IMR-90 (cell line): ENCODE measurements at regions not wholly inside any gene's neighbourhood (a gene's known extent, or its start where the extent isn't known, plus 50 kb on each side); places are given as distances from the start of the nearest gene placed in this dataset.
A peak's percentile ranks its signal among the peaks of the same experiment; 100 is the strongest.

Source experiments
- ATAC-seq: fragments of 200-7000 bp; cut with Tn5 transposase; 2 replicates; pipeline ENCODE4 v1.9.1; 2020; ENCODE audit warnings: low read depth, mild to moderate bottlenecking, moderate library complexity
- BruUV-seq: library from RNA; stranded (reverse); fragments of 400-500 nt; replicated peaks from 2 replicates; lab custom pipeline; 2021; lab: Mats Ljungman, UMichigan
- CTCF ChIA-PET: fragments of 300-600 bp; formaldehyde crosslinking; extraction: SDS; loops from one replicate; lab custom pipeline; 2021; ENCODE audit warnings: antibody characterized with exemption; lab: Yijun Ruan, JAX
- POLR2A ChIA-PET: fragments of 300-600 bp; sonication (Branson Sonifier 250); formaldehyde crosslinking; loops from one replicate; lab custom pipeline; 2022; ENCODE audit warnings: antibody characterized with exemption; ENCODE audit not compliant: unreplicated experiment; lab: Charles Lee
- DNase-seq: peaks from one replicate; pipeline ENCODE4 v3.0.0; 2013
- H2AFZ ChIP-seq: replicated peaks from 2 replicates; pipeline ENCODE3; 2013; ENCODE audit warnings: low read length, mild to moderate bottlenecking; ENCODE audit not compliant: poor library complexity
- H2AK5ac ChIP-seq: 2 replicates; pipeline ENCODE4 v1.6.1; 2013; ENCODE audit warnings: low read depth, low read length, inconsistent platforms
- H2AK9ac ChIP-seq: replicated peaks from 2 replicates; pipeline ENCODE3; 2013; ENCODE audit warnings: mild to moderate bottlenecking, low read depth, low read length, moderate library complexity; ENCODE audit not compliant: poor library complexity
- H2BK120ac ChIP-seq: 2 replicates; pipeline ENCODE4 v1.6.1; 2013; ENCODE audit warnings: low read depth, low read length, inconsistent platforms
- H2BK15ac ChIP-seq: 3 replicates; pipeline ENCODE4 v1.6.1; 2013; ENCODE audit warnings: low read depth, low read length, inconsistent platforms
- H2BK20ac ChIP-seq: 2 replicates; pipeline ENCODE4 v1.6.1; 2013; ENCODE audit warnings: low read depth, mild to moderate bottlenecking, inconsistent platforms, low read length, moderate library complexity
- H2BK5ac ChIP-seq: 2 replicates; pipeline ENCODE4 v1.6.1; 2013; ENCODE audit warnings: mild to moderate bottlenecking, low read depth, low read length, inconsistent platforms; ENCODE audit not compliant: poor library complexity, severe bottlenecking
- H3K14ac ChIP-seq: replicated peaks from 2 replicates; pipeline ENCODE4 v1.6.1; 2013; ENCODE audit warnings: low read depth, low read length, inconsistent platforms
- H3K18ac ChIP-seq: 2 replicates; pipeline ENCODE4 v1.6.1; 2013; ENCODE audit warnings: low read depth, low read length, control low read depth
- H3K23ac ChIP-seq: 2 replicates; pipeline ENCODE4 v1.6.1; 2013; ENCODE audit warnings: low read depth, low read length, inconsistent platforms
- H3K27ac ChIP-seq: 2 replicates; pipeline ENCODE4 v1.5.1; 2013; ENCODE audit warnings: mild to moderate bottlenecking, control low read depth, low read length; ENCODE audit not compliant: insufficient read depth
- H3K27me3 ChIP-seq: 2 replicates; pipeline ENCODE4 v1.6.1; 2013; ENCODE audit warnings: low read length; ENCODE audit not compliant: control insufficient read depth, insufficient read depth
- H3K36me3 ChIP-seq: 2 replicates; pipeline ENCODE4 v1.6.1; 2013; ENCODE audit warnings: low read length, mixed read lengths; ENCODE audit not compliant: control insufficient read depth, insufficient read depth
- H3K4ac ChIP-seq: 2 replicates; pipeline ENCODE4 v1.6.1; 2013; ENCODE audit warnings: low read depth, low read length, inconsistent platforms
- H3K4me1 ChIP-seq: 2 replicates; pipeline ENCODE4 v1.6.1; 2013; ENCODE audit warnings: low read length, mixed read lengths; ENCODE audit not compliant: control insufficient read depth, insufficient read depth
- H3K4me2 ChIP-seq: 2 replicates; pipeline ENCODE4 v1.6.1; 2013; ENCODE audit warnings: low read depth, mild to moderate bottlenecking, control low read depth, low read length, moderate library complexity
- H3K4me3 ChIP-seq: 2 replicates; pipeline ENCODE4 v1.5.1; 2013; ENCODE audit warnings: low read depth, mild to moderate bottlenecking, control low read depth, low read length, moderate library complexity; ENCODE audit not compliant: insufficient read depth
- H3K56ac ChIP-seq: 2 replicates; pipeline ENCODE4 v1.6.1; 2013; ENCODE audit warnings: low read length, inconsistent platforms; ENCODE audit not compliant: insufficient read depth; ENCODE audit errors: extremely low read depth
- H3K79me1 ChIP-seq, 2 experiments: 2 replicates each; pipeline ENCODE4 v1.6.1; 2013; ENCODE audit warnings: low read length in 2 of 2, inconsistent platforms in 1 of 2, low read depth in 1 of 2
- H3K9ac ChIP-seq: 2 replicates; pipeline ENCODE4 v1.6.1; 2013; ENCODE audit warnings: low read depth, low read length, control low read depth
- H3K9me1 ChIP-seq: 2 replicates; pipeline ENCODE4 v1.6.1; 2013; ENCODE audit warnings: low read length, inconsistent platforms; ENCODE audit not compliant: insufficient read depth
- H3K9me3 ChIP-seq: 2 replicates; pipeline ENCODE4 v1.6.1; 2013; ENCODE audit warnings: low read length; ENCODE audit not compliant: control insufficient read depth, insufficient read depth
- H4K20me1 ChIP-seq: 2 replicates; pipeline ENCODE4 v1.6.1; 2013; ENCODE audit warnings: low read length, inconsistent platforms; ENCODE audit not compliant: insufficient read depth
- H4K5ac ChIP-seq: 2 replicates; pipeline ENCODE4 v1.6.1; 2013; ENCODE audit warnings: mild to moderate bottlenecking, low read depth, low read length, control low read depth
- H4K8ac ChIP-seq, 2 experiments: 2 replicates each; pipeline ENCODE4 v1.6.1; 2013; ENCODE audit warnings: low read depth in 2 of 2, low read length in 2 of 2, control low read depth in 1 of 2, inconsistent platforms in 1 of 2
- H4K91ac ChIP-seq: 2 replicates; pipeline ENCODE4 v1.6.1; 2013; ENCODE audit warnings: low read depth, low read length, inconsistent platforms; ENCODE audit not compliant: insufficient read depth
- CEBPB ChIP-seq: IDR thresholded peaks from 2 replicates; pipeline ENCODE4 v1.6.1; 2012; ENCODE audit warnings: low read depth, low read length, improper control_type of control experiment
- ELK1 ChIP-seq: fragments of 150-350 bp; IDR thresholded peaks from 2 replicates; pipeline ENCODE4 v1.6.1; 2016; ENCODE audit warnings: low read depth, mild to moderate bottlenecking, low read length, moderate library complexity, borderline replicate concordance
- FOS ChIP-seq: fragments of 150-350 bp; IDR thresholded peaks from 2 replicates; pipeline ENCODE4 v1.6.1; 2016; ENCODE audit warnings: low read depth, low read length
- MAFK ChIP-seq: IDR thresholded peaks from 2 replicates; pipeline ENCODE4 v1.6.1; 2012; ENCODE audit warnings: low read depth, low read length, improper control_type of control experiment
- WGBS, 2 experiments: methylation state at CpG; one replicate each; pipeline versions ENCODE4 v1.1.5 to v1.1.7; 2013; ENCODE audit warnings: missing lambda C conversion rate in 2 of 2; ENCODE audit not compliant: insufficient read length in 1 of 2; ENCODE audit errors: extremely low coverage in 2 of 2; 5-methylcytosine and 5-hydroxymethylcytosine counted together
- dilution Hi-C: fragments of 300-500 bp; cut with HindIII; formaldehyde crosslinking; loops from one replicate; pipeline ENCODE4 v1.14.3; 2018; ENCODE audit warnings: low sequenced_read_pairs; ENCODE audit not compliant: unreplicated experiment
- in situ Hi-C: fragments of 300-500 bp; cut with MboI; formaldehyde crosslinking; loops from 3 replicates; pipeline ENCODE4 v1.14.3; 2019; ENCODE audit warnings: low sequenced_read_pairs, inconsistent platforms, mixed read lengths
- intact Hi-C: fragments of 100-400 bp; cut with micrococcal nuclease; formaldehyde crosslinking; loops from 2 replicates; pipeline ENCODE4 v1.10.0; 2022

DNA sequence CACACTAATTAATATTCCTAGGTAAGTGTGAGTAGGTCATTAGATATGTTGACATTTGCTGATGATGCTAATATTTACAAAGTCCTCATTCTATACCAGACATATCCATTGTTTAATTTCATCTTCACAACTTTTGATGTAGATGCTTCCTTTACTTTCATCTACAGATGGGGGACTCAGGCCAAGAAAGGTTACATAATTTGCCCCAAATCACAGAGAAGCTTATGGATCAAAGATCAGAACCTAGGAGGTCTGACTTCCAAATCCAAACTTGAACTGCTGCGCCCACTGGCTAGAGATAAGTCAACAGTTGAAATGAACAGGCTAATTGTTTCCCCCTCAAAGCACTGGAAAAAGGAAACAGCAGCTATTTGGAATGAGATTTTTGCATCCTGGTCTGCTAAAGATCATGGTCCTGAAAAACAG lies 95.6 kb upstream of the TMEM178A start:
- CTCF ChIA-PET, result no interaction called here
- no peak overlapping the region for H3K18ac ChIP-seq
- intact Hi-C loops, result no loop called here

More for the DNA sequence above, 95.6 kb upstream of the TMEM178A start:
- no peak overlapping the region for H3K4me2 ChIP-seq
- no peak overlapping the region for H3K9ac ChIP-seq
- H3K23ac ChIP-seq, result no peak overlapping the region
- no TSS peak for BruUV-seq
- peaks cover 8% of the 10 kb centered on the region for H3K4me1 ChIP-seq
- no peaks in the 10 kb centered on the region for H4K20me1 ChIP-seq
- H4K91ac ChIP-seq, result no peak overlapping the region
- H4K8ac ChIP-seq, result no peak overlapping the region
- TF ChIP-seq ELK1 (no peak), CEBPB (no peak), MAFK (peak; percentile 54), FOS (no peak)
- dilution Hi-C loops, result no loop called here
- H3K14ac ChIP-seq, result no peak overlapping the region
- no peak overlapping the region for H3K27ac ChIP-seq
- no peak overlapping the region for H2AK9ac ChIP-seq
- no peaks in the 10 kb centered on the region for H3K79me1 ChIP-seq
- H3K56ac ChIP-seq, result no peak overlapping the region
- no peak overlapping the region for H2AK5ac ChIP-seq
- H3K27me3 ChIP-seq, result no peaks in the 10 kb centered on the region
- H2BK120ac ChIP-seq, result peak overlapping the region; percentile 7; the same call in 1 of the 2 replicates
- ATAC-seq, result no peak
- H4K5ac ChIP-seq, result no peak overlapping the region
- peaks cover 9% of the 10 kb centered on the region for H3K9me1 ChIP-seq
- no peaks in the 10 kb centered on the region for H3K9me3 ChIP-seq
- H2BK5ac ChIP-seq, result no peak overlapping the region
- H2AFZ ChIP-seq, result no peak overlapping the region
- POLR2A ChIA-PET, result interaction anchor here (0.6 kb wide), 1 partner anchor 173 kb away, joined by 3 read pairs; no protein-coding TSS in a partner anchor
- DNase-seq, result no peak
- no peak overlapping the region for H2BK20ac ChIP-seq
- no peak overlapping the region for H3K4ac ChIP-seq
- in situ Hi-C loops, result no loop called here
- H2BK15ac ChIP-seq, result peak overlapping the region; percentile 87; the same call in 1 of the 3 replicates
- no CpG with 5 or more reads among the region's 1 CpG for WGBS, 2 experiments
- no peak overlapping the region for H3K4me3 ChIP-seq
- H3K36me3 ChIP-seq, result no peaks in the 10 kb centered on the region
